Activated gamma-delta T cell treated with anti-CD3 and anti-CD28 coated beads, Interleukin-2, amount 50 U/mL, for 16 hours (primary cell): ENCODE measurements at regions not wholly inside any gene's neighbourhood (a gene's known extent, or its start where the extent isn't known, plus 50 kb on each side); places are given as distances from the start of the nearest gene placed in this dataset.

ENCODE experiments used
- DNase-seq: peaks from one replicate; pipeline ENCODE4 v3.0.0-alpha.2; 2020; ENCODE audit warnings: low read depth

GRCh38 chr4:24287096-24287495 lies 297.3 kb downstream of the DHX15 start:
- no peak for DNase-seq

- DNase-seq, result no peak
Observed at GRCh38 chr4:24285759-24286158, 298.6 kb downstream of the DHX15 start.

DNA sequence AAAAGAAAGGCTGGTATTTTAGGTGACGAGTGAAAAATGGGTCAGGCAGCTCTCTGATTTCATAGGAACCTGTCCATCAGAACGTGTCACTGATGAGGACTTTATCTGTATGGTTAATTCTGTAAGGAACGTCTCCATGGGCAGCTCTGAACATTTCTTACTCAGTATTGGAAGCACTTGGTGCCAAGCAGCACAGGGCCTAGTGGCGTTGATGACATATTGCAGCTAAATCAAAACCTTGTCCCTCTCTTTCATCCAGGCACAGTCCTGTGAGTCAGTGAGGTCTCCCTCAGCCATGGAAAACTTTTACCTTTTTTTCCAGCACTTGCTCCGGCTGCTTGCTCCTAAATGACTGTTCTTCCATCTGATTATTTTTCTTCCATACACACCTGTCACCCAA lies 301.9 kb downstream of the DHX15 start:
- no peak for DNase-seq

- DNase-seq, result no peak
Observed at GRCh38 chr4:24279911-24280375, 304.4 kb downstream of the DHX15 start.

- DNase-seq, result no peak
Observed at GRCh38 chr4:24279469-24279868, 304.9 kb downstream of the DHX15 start.

DNA sequence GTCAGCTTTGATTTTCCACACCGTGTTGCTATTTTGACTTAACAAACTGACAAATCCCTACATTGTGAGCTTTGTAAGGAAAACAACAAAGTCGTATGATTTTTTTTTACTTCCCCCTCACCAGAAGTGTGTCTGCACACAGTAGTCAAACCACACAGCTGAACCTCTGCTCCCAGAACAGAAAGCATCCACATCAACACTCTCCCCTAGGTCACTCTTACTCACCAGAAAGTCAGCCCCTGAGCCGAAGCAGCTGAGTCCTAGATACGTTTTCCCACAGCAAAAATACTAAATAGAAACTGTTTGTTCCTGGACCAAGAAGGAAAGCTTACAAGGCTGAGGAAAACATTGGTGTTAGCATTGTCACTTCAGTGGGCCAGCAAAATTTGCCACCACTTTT lies 305.7 kb downstream of the DHX15 start:
- no peak for DNase-seq

DNA sequence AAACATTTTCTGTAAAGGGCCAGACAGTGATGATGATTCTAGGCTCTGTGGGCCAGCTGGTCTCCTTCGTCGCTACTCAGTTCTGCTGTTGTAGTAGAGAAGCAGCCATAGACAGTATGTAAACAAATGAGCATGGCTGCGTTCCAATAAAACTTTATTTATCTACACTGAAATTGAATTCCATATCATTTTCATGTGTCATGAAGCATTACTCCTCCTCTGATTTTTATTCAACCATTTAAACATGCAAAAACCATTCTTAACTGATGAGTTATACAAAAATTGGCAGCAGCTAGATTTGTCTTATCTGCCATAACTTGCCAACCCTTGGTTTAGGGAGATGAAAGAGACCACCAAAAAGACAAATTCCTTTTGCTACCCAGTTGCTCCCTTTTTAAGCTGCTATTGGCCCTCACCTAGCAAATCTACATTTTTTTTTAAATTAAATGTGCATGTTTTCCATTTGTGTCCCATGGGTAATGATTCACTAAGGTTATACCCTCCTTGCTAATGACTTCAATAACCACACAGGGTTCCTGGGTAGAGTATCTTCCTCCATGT lies 309.9 kb downstream of the DHX15 start:
- no peak for DNase-seq

DNA sequence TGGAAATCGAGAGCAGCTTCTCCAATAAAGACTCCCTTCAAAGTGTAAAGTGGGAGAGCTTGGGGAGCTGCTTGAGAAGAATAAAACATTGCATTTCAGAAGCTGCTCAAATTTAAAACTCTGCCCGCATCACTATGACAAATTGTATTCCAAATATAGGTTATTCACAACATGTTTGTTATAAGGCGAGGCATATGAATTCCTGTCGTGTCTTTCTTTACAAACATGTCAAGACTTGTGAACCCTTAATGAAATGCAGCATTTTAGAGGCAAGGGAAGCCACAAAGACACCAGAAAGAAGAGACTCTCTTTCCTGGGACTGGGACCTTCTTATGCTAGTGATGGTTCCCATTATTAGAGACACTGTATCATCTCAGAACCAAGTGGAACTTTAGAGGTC lies 311.2 kb downstream of the DHX15 start:
- DNase-seq, result no peak

DNA sequence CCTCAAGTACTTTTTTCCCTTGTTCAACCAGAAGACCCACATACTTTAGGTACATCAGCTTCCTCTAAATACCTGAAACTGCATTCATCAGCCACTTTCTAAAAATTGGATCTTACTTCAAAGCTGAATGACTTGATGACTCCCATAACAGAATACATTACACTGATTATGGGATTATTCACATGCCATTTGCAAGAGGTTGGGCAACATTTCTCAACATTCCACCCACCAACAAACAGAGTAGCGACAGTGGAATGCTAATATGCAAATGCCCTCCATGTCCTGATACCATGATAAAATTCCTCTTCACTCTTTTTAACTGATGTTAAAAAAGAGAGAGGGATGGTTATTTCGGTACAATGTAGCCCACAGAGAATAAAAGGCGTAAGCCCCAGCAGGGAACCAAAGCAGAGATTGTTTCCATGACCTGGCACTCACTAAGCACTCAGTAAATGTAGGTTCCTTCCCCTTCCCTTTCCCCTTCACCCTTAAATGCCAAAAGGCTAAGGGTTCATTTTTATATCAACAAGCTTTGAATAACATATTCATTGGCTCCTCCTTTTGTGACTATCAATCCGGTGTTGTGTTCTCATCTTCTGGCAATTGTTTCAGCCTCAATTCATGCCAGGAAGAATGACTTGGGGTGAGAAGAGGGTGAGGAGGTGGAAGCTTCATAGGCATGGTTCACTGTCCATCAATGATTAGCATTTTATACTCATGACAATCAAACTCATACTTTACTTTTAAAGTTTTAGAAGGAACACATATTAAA lies 317.2 kb downstream of the DHX15 start:
- no peak for DNase-seq

DNA sequence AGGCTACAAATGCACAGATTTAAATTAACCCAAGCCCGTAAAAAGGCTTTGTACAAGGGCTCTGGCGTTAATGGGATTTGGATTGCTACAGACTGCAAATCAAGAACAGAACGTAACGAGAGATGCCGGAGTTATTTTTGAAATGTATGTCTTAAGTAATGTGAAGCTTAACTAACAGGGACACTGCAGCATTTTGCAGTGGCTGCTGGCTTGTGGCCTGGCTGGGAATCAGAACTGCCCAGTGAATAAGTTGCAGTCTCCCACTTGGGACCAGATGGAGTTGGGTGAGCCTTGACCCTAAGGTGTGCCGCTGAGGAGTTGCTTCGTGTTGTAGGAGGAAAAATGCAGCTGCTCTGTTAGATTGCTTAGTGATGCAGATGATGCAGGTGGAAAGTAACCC lies 318.4 kb downstream of the DHX15 start:
- no peak for DNase-seq

GRCh38 chr4:24262616-24263015 lies 321.7 kb downstream of the DHX15 start:
- DNase-seq, result no peak

GRCh38 chr4:24262084-24262483 lies 322.3 kb downstream of the DHX15 start:
- no peak for DNase-seq

- DNase-seq, result no peak
Observed at GRCh38 chr4:24260923-24261564, 323.3 kb downstream of the DHX15 start.

DNA sequence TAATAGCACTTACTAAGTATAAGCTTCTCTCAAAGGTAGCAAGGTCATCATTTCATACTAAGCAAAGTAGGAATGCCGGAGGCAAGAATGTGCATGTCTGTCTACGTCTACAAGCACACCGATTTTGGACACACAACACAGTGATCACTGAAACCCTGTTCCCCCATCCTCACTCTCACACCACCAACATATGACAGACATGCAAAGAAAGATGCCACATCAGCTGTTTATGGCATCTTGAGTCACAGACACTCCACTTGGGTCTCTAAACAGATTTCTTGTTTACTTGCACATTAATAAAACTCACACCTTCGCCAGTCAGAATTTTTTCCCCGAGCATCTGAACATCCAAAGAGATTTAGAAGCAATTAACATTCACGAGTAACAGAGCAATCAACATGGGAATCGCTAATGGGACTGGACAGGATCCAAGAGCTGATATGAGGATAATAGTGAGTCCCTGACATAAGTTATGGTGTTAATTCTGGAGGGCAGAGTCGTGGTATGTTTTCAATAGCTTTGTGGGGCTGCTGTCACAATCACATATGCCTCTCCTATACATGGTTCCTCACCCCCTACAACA lies 324.1 kb downstream of the DHX15 start:
- no peak for DNase-seq

DNA sequence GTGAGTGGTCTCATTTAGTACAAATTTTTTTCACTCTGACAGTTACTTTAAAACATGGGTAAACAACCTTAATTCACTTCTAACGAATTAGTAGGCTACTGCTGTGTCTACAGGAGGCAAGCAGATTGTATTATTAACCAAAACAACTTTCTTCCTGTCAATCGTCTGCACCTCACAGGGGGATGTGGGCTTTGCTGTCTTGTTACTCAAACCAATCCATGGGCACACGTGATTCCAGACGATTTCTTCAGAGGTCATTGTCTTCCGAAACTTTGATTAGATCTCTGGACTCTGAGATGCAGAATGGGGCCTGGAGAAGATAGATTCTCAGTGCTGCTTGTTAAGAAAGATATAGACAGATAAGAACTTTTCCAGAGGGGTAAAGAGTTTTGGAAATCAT lies 327.8 kb downstream of the DHX15 start:
- no peak for DNase-seq

GRCh38 chr4:24256066-24256465 lies 328.3 kb downstream of the DHX15 start:
- no peak for DNase-seq

DNA sequence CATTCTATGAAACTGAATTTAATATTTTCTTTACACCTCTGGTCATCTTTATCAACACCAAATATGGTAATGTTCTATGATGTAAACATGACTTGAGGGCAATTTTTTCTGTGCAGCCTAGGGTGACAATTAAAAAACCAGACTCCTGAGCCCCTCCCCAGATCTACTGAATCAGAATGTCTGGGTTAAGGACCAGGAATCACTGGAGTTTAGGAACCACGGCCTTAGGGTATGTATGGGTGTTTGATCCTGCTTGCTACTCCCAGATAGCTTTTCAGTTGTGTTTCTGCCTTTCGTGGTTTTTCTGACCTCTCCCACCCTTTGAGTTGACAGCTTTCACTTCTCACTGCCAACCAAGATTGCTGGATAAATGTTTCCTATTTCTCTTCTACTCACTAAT lies 332.2 kb downstream of the DHX15 start:
- no peak for DNase-seq

- no peak for DNase-seq
Observed at GRCh38 chr4:24251589-24251988, 332.8 kb downstream of the DHX15 start.

DNA sequence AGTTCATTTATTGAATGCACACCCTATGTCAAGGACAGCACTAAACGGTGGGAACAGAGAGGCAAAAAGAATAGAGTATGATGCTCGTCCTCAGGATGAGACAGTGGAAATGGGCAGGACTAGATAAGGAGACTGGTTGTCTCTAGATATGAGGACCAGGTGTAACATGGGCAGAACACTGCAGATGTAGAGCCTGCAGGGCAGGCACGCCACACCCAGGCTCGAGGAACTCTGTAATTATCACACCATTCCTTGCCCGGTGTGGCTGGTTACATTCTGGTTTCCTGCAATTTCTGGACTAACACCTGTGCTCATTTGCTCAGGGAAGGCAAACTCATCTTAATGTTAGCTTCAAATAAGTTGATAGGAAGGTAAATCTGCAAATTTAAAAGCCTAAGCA lies 334.4 kb downstream of the DHX15 start:
- no peak for DNase-seq

- no peak for DNase-seq
Observed at GRCh38 chr4:24248674-24249630, 335.4 kb downstream of the DHX15 start.

GRCh38 chr4:24245491-24245820 lies 338.9 kb downstream of the DHX15 start:
- no peak for DNase-seq
